MM.1S (cell line): ENCODE measurements at regions not wholly inside any gene's neighbourhood (a gene's known extent, or its start where the extent isn't known, plus 50 kb on each side); places are given as distances from the start of the nearest gene placed in this dataset.

ENCODE experiments used
- DNase-seq: peaks from one replicate; pipeline ENCODE4 v3.0.0-alpha.2; 2015
- H2AFZ ChIP-seq: fragments of 300-600 bp; sonication (generic); 2 replicates; pipeline ENCODE4 v1.6.0; 2016; ENCODE audit warnings: antibody characterized with exemption, low read length
- H3F3A ChIP-seq: fragments of 300-600 bp; sonication (generic); 2 replicates; pipeline ENCODE4 v1.6.1; 2016; ENCODE audit warnings: mild to moderate bottlenecking, antibody characterized with exemption, low read length, moderate library complexity, mixed read lengths; ENCODE audit not compliant: insufficient read depth
- H3K27ac ChIP-seq: fragments of 300-600 bp; sonication (generic); 2 replicates; pipeline ENCODE4 v1.5.1; 2016; ENCODE audit warnings: mild to moderate bottlenecking, low read length
- H3K27me3 ChIP-seq: fragments of 300-600 bp; sonication (generic); replicated peaks from 2 replicates; pipeline ENCODE4 v1.6.0; 2016; ENCODE audit warnings: low read length; ENCODE audit not compliant: insufficient read depth
- H3K36me3 ChIP-seq: fragments of 300-600 bp; sonication (generic); replicated peaks from 2 replicates; pipeline ENCODE4 v1.6.1; 2016; ENCODE audit warnings: mild to moderate bottlenecking, low read length, mixed read lengths; ENCODE audit not compliant: insufficient read depth
- H3K4me1 ChIP-seq: fragments of 300-600 bp; sonication (generic); 2 replicates; pipeline ENCODE4 v1.6.1; 2016; ENCODE audit warnings: low read length, mixed read lengths
- H3K4me2 ChIP-seq: fragments of 300-600 bp; sonication (generic); 2 replicates; pipeline ENCODE4 v1.6.0; 2016; ENCODE audit warnings: low read depth, low read length
- H3K4me3 ChIP-seq: fragments of 300-600 bp; sonication (generic); 2 replicates; pipeline ENCODE4 v1.5.1; 2016; ENCODE audit warnings: low read length, mixed read lengths
- H3K79me2 ChIP-seq: fragments of 300-600 bp; sonication (generic); 2 replicates; pipeline ENCODE4 v1.6.1; 2016; ENCODE audit warnings: mixed run types, low read length, mixed read lengths
- H3K9ac ChIP-seq: fragments of 300-600 bp; sonication (generic); 2 replicates; pipeline ENCODE4 v1.6.1; 2016; ENCODE audit warnings: low read length, mixed read lengths
- H3K9me2 ChIP-seq: fragments of 300-600 bp; sonication (generic); replicated peaks from 2 replicates; pipeline ENCODE4 v1.6.1; 2016; ENCODE audit warnings: mild to moderate bottlenecking, low read length, mixed read lengths; ENCODE audit not compliant: insufficient read depth
- H3K9me3 ChIP-seq: fragments of 300-600 bp; sonication (generic); replicated peaks from 2 replicates; pipeline ENCODE4 v1.6.1; 2016; ENCODE audit warnings: mild to moderate bottlenecking, low read length, mixed read lengths; ENCODE audit not compliant: insufficient read depth
- H4K20me1 ChIP-seq: fragments of 300-600 bp; sonication (generic); 2 replicates; pipeline ENCODE4 v1.6.1; 2016; ENCODE audit warnings: mild to moderate bottlenecking, low read length, moderate library complexity, mixed read lengths; ENCODE audit not compliant: insufficient read depth
- EZH2 ChIP-seq: fragments of 300-600 bp; sonication (generic); optimal IDR thresholded peaks from 2 replicates; pipeline ENCODE3; 2017; ENCODE audit warnings: low read depth, mild to moderate bottlenecking, antibody characterized with exemption, low read length, mixed read lengths
- EZH2phosphoT487 ChIP-seq: fragments of 300-600 bp; sonication (generic); IDR thresholded peaks from 2 replicates; pipeline ENCODE4 v1.6.1; 2018; ENCODE audit warnings: antibody characterized with exemption, low read length
- TF ChIP-seq, protein P1 (sequence below): fragments of 300-600 bp; sonication (generic); IDR thresholded peaks from 2 replicates; pipeline ENCODE4 v1.5.1; 2016; ENCODE audit warnings: antibody characterized with exemption, low read length, mixed read lengths

DNA sequence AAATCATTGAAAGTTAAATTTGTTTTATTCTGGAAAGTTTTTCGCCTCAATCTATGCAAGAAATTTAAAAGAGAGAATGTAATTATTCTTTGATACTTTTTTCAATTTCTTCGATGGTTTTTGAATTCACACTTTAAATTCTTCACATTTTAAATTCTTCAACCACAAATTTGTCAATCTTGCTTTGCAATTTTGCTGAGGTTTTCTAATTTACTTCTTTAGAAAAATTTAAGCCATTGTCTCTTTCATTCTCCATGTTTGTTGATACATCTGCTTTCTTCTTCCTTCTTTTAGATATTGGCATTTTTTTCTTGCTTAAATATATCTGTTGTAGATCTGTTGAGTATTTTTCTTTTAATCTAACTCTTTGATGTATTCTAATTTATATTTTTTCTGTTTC, 301.9 kb upstream of the DSEL start:
- no peaks in the 10 kb centered on the region for H3K27me3 ChIP-seq
- H3K9ac ChIP-seq: no peak overlapping the region
- no peaks in the 10 kb centered on the region for H3K9me2 ChIP-seq
- H4K20me1 ChIP-seq: no peaks in the 10 kb centered on the region
- no peaks in the 10 kb centered on the region for H3K4me1 ChIP-seq
- no peak for TF ChIP-seq EZH2
- TF ChIP-seq, protein P1, sequence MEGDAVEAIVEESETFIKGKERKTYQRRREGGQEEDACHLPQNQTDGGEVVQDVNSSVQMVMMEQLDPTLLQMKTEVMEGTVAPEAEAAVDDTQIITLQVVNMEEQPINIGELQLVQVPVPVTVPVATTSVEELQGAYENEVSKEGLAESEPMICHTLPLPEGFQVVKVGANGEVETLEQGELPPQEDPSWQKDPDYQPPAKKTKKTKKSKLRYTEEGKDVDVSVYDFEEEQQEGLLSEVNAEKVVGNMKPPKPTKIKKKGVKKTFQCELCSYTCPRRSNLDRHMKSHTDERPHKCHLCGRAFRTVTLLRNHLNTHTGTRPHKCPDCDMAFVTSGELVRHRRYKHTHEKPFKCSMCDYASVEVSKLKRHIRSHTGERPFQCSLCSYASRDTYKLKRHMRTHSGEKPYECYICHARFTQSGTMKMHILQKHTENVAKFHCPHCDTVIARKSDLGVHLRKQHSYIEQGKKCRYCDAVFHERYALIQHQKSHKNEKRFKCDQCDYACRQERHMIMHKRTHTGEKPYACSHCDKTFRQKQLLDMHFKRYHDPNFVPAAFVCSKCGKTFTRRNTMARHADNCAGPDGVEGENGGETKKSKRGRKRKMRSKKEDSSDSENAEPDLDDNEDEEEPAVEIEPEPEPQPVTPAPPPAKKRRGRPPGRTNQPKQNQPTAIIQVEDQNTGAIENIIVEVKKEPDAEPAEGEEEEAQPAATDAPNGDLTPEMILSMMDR: no peak
- no peak for TF ChIP-seq EZH2phosphoT487
- no peaks in the 10 kb centered on the region for H3K9me3 ChIP-seq
- H3K27ac ChIP-seq: no peak overlapping the region
- H3F3A ChIP-seq: no peaks in the 10 kb centered on the region
- H3K4me2 ChIP-seq: no peak overlapping the region
- no peak for DNase-seq
- H3K79me2 ChIP-seq: no peaks in the 10 kb centered on the region
- H3K4me3 ChIP-seq: no peak overlapping the region
- H2AFZ ChIP-seq: no peak overlapping the region
- H3K36me3 ChIP-seq: no peaks in the 10 kb centered on the region

DNA sequence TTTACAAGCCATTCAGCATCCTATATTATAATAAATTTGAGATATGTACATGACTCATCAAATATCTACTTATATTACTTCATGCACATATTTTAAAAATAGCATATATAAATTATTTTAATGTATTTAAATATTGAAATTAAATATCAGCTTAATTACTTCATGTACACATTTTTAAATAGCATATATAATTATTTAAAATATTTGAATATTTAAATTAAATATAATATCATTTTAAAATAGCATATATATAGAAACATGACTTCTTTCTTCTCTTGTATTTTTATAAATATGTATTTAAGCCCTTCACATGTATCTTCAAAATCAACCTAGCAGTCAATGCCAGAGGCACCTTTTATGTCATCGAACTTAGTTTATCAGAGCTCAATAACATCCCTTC, 298.8 kb upstream of the DSEL start:
- TF ChIP-seq EZH2phosphoT487 (no peak), EZH2 (no peak)
- TF ChIP-seq, protein P1: no peak
- Histone ChIP-seq H3K9me2 (no peaks in the 10 kb centered on the region), H3K4me1 (no peaks in the 10 kb centered on the region), H3K4me2 (no peak overlapping the region), H3K79me2 (no peaks in the 10 kb centered on the region), H3K9ac (no peak overlapping the region), H3F3A (no peaks in the 10 kb centered on the region), H3K27me3 (no peaks in the 10 kb centered on the region), H3K36me3 (no peaks in the 10 kb centered on the region), H3K27ac (no peak overlapping the region), H3K9me3 (no peaks in the 10 kb centered on the region), H4K20me1 (no peaks in the 10 kb centered on the region), H3K4me3 (no peak overlapping the region), H2AFZ (no peak overlapping the region)
- DNase-seq: no peak

DNA sequence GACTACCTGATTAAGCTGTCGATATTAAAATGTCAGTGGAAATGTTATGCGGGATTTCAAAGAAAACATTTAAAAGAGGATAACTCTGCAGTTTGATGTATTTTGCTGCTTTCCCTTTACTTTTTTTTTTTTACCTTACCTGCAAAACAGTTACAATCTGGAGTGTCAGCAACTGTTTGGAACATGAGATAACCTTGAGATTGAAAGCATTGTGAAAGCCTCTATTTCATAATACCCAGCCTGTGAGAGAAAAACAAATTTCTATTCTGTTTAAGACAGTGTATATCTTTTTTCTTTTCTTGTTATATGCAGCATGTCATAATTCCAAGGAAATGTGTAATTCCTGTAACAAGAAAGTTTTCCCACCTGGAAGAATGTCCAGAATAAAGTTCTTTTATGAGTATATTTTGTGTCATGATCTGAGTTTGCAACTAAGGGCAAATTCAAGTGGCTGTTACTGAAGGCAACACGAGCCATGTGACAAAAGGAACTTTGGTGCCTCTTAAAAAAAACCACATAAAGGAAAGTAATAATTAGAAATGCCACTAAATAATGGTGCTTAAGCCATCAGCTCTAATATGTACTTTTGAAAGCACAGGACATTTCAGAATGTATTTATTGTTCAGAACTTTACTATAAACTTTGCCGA, 297.0 kb upstream of the DSEL start:
- Histone ChIP-seq H3K4me1 (no peaks in the 10 kb centered on the region), H3K36me3 (no peaks in the 10 kb centered on the region), H4K20me1 (no peaks in the 10 kb centered on the region), H3K9me3 (no peaks in the 10 kb centered on the region), H3K27me3 (no peaks in the 10 kb centered on the region), H3K9ac (no peak overlapping the region), H3F3A (no peaks in the 10 kb centered on the region), H2AFZ (no peak overlapping the region), H3K4me3 (no peak overlapping the region), H3K79me2 (no peaks in the 10 kb centered on the region), H3K9me2 (no peaks in the 10 kb centered on the region), H3K4me2 (no peak overlapping the region), H3K27ac (no peak overlapping the region)
- TF ChIP-seq EZH2phosphoT487 (no peak), EZH2 (no peak)
- TF ChIP-seq, protein P1: no peak
- no peak for DNase-seq
